ENCODE measurements at regions not wholly inside any gene's neighbourhood (a gene's known extent, or its start where the extent isn't known, plus 50 kb on each side); places are given as distances from the start of the nearest gene placed in this dataset.
"Not testable (repeated sequence)": the region's sequence is repeated elsewhere in the genome, so short reads cannot be mapped to it uniquely, and the experiment has no call there.

DNA sequence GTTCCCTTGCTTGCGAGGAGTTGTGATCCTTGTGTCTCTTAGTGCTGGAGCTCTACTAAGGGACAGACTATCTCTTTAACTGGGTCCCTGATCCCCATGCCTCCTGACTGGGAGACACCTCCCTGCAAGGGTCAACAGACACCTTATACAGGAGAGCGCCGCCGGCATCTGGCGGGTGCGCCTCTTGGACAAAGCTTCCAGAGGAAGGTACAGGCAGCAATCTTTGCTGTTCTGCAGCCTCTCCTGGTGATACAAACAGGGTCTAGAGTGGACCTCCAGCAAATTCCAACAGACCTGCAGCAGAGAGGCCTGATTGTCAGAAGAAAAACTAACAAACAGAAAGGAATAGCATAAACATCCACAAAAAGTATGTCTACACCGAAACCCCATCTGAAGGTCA is 115.6 kb upstream of the ITM2A start:
- DNase-seq, result no peak

DNA sequence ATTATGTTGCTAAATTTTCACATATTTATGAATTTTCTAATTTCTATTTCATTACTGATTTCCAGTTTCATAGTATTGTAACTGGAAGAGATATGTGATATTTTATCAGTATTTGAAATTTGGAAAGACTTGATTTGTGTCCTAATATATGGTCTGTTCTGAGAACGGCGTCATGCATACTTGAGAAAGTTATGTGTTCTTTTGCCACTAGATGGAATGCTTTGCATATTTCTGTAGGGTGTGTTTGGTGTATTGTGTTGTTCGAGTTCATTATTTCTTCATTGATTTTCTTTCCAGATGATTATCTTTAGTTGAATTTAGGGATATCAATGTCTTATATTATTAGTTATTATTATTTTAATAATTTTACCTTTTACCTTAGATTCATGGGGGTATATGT is 110.6 kb upstream of the ITM2A start:
- no peak for DNase-seq

DNA sequence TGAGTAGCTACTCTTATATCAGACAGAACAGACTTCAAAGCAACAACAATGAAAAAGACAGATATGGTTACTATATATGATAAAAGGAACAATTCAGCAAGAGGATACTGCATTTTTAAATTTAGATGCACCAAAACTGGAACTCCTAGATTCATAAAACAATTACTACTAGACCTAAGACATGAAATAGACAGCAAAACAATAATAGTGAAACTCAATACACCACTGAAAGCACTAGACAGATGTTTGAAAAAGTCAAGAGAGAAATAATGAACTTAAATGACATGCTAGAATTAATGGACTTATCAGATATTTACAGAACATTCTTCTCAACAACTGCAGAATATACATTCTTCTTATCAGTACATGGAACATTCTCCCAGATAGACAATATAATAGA is 99.5 kb upstream of the ITM2A start:
- no peak for DNase-seq

DNA sequence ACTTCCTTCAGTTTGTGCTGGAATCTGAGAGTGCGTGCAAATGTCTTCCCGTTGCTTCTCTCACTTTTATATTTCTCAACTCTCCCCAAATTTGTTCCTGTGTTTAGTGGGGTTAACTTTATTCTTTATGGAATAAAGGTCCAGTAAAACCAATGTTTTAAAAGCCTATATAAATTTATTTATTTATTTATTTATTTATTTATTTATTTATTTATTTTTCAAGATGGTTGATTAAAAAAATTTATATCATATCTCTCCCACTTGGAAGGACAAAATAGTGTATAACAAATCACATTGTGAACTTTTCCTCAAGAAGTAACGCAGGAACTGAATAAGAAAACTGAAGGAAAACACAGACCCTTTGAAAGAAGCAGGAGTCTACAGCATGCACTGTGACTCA is 95.3 kb upstream of the ITM2A start:
- DNase-seq, result no peak

DNA sequence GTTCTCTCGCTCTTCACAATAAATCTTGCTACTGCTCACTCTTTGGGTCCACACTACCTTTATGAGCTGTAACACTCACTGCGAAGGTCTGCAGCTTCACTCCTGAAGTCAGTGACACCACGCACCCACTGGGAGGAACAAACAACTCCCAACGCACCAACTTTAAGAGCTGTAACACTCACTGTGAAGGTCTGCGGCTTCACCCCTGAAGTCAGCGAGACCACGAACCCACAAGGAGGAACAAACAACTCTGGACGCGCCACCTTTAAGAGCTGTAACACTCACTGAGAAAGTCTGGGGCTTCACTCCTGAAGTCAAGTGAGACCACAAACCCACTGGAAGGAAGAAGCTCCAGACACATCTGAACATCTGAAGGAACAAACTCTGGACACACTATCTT is 89.5 kb upstream of the ITM2A start:
- not testable (repeated sequence) for DNase-seq

DNA sequence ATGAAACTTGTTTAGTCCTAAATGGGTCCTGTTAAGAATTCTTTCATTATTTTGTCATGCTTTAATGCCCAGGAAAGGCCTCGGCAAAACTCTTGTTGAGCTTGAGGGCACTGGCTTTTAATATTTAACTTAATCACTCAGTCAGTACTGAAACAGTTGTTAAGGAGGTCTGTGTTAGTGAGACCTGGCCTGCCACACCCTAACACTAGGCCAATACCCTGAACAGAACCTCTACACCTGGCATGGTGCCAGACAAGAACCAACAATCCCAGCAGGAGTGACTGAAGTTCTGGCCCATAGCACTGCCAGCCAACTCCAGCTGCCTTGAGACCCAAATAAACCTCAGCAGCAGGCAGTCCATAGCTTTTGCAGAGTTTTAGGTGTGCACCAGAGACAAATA is 85.7 kb upstream of the ITM2A start:
- no peak for DNase-seq

DNA sequence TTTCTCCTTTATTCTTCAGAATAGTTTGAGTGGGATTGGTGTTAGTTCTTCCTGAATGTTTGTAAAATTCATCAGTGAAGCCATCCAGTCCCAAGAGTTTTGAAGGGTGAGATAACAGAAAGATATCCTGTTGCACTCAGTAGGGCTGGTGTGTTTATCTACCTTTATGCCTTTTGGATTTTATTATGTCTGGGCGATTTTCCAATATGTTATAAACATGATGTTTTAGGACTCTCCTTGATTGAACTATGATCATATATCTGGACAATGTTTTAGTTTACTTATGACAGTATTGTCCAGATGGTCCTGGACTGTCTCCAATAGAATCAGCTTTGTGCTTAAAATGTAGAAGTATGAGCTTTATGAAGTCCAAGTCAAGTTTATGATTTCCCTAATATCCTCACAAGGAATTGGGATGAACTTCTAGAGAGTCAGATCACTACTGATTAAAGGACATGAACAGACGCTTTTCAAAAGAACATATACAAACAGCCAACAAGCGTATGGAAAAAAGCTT is 77.6 kb upstream of the ITM2A start:
- DNase-seq, result no peak

DNA sequence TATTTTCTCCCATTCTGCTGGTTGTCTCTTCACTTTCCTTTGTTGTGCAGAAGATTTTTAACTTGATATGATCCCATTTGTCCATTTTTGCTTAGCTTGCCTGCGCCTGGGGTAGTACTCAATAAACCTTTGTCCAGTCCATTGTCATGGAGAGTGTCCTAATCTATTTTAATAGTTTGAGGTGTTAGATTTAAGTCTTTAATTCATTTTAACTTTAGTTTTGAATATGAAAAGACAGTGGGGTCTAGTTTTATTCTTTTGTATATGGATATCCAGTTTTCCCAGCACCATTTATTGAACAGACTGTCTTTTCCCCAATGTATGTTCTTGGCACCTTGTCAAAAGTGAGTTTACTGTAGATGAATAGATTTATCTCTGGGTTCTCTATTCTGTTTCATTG is 76.0 kb upstream of the ITM2A start:
- DNase-seq, result no peak

DNA sequence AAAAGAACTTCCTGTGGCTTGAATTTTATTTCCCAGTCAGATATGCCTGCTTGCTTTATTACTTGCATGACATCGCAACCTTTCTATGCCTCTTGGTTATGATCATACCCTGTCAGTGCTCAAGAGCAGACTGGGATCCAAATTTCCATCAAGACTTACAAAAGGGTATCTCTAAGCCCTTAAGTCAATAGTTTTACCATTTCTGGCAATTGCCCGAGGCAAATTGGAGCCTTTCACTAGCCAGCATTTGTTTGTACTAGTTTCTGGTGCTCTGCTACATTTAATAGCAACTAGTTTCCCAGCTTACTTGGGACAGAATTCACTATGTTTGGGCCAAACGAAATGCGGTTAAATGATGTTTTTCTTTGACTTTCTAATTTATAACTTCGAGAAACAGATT is 73.2 kb upstream of the ITM2A start:
- no peak for DNase-seq
